Posterior vena cava (tissue), 2 donors: ENCODE measurements at regions not wholly inside any gene's neighbourhood (a gene's known extent, or its start where the extent isn't known, plus 50 kb on each side); places are given as distances from the start of the nearest gene placed in this dataset.
"Not testable (repeated sequence)": the region's sequence is repeated elsewhere in the genome, so short reads cannot be mapped to it uniquely, and the experiment has no call there.

ENCODE experiments used
- DNase-seq: peaks from one replicate; pipeline ENCODE4 v3.0.0-alpha.2; 2020; ENCODE audit warnings: low spot score
- intact Hi-C, 2 donors: fragments of 100-400 bp; cut with DNase I; formaldehyde crosslinking; loops; one replicate each; pipeline versions ENCODE4 v1.14.1 to v1.14.2; 2022 to 2023
- donor health status: DM: yes; HTN: yes; CAD: no.
- donor health status: DM: yes; HTN: yes; CAD: no.

DNA sequence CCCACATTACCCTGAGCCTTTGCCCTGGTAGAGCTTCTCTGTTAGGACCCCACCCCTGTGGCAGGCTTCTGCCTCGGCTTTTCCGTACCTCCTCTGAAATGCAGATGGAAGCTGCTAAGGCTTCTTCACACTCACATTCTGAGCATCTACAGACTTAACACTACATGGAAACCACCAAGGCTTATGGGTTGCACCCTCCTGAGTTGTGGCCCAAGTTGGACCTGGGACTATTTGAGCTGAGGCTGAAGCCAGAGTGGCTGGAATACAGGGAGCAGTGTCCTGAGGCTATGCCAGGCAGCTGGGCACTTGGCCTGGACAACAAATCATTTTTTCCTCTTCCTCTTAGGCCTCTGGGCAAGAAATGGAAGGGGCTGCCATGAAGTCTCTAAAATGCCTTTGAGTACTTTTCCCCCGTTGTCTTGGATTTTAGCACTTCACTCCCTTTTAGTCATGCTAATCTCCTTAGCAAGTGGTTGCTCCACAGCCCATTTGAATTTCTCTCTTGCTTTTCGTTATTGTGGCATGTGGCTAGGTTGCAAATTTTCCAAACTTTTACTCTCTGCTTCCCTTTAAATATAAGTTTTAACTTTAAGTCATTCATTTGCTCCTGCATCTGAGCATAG, 114.8 kb upstream of the FIBIN start:
- intact Hi-C loops, result no loop called here
- no peak for DNase-seq

DNA sequence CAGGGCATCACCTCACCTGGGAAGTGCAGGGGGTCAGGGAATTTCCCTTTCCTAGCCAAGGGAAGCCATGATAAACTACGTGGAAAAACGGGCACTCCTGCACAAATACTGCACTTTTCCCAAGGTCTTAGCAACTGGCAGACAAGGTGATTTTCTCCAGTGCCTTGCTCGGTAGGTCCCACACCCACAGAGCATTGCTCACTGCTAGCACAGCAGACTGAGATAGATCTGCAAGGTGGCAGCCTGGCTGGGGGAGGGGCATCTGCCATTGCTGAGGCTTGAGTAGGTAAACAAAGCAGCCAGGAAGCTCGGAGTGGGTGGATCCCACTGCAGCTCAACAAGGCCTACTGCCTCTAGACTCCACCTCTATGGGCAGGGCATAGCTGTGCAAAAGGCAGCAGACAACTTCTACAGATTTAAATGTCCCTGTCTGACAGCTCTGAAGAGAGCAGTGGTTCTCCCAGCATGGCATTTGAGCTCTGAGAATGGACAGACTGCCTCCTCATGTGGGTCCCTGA, 111.5 kb upstream of the FIBIN start:
- intact Hi-C loops, DNase-seq: not testable (repeated sequence)

DNA sequence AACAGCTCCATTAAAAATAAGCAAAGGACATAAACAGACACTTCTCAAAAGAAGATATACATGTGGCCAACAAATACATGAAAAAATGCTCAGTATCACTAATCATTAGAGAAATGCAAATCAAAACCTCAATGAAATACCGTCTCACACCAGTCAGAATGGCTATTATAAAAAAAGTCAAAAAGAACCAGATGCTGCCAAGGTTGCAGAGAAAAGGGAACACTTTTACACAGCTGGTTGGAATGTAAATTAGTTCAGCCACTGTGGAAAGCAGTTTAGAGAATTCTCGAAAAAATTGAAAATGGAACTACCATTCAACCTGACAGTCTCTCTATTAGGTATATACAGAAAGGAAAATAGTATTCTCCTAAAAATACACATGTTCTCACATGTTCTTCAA, 102.4 kb upstream of the FIBIN start:
- intact Hi-C loops, result no loop called here
- no peak for DNase-seq

DNA sequence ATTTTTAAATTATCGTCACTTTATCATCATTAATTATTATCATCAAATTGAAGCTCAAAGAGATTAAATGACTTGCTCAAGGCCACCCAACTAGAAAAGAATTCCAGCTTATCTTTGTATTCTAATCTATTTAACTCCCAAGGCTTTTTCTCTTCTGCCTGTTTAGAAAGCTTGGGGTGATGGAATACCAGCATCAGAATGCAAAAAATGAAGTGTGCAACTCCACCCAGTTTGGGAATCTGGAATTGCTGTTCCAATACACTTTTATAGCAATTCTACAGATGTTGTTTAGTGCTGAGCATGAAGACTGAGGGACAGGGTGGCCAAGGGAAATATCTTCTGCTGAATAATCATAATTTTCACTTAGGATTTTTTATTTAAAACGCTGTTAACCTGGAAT, 97.2 kb upstream of the FIBIN start:
- DNase-seq, result no peak
- intact Hi-C loops, result no loop called here

DNA sequence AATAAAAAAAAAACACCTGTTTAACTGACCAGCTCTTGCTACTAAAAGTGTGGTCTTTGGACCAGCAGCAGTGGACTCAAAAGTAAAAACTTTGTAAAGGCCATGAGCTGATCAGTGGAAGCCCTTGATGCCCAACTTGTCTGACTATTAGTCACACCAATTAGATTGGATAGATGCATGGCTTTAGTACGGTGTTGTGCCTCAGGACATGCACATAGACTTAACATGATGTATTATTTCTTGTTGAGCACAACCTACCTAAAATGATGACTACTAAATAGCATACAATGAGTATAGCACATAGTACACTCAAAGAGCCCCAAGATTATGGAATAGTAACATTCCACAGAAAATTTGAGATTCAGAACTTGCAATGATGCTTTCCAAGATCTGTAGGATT, 95.1 kb upstream of the FIBIN start:
- no peak for DNase-seq
- intact Hi-C loops, result no loop called here

DNA sequence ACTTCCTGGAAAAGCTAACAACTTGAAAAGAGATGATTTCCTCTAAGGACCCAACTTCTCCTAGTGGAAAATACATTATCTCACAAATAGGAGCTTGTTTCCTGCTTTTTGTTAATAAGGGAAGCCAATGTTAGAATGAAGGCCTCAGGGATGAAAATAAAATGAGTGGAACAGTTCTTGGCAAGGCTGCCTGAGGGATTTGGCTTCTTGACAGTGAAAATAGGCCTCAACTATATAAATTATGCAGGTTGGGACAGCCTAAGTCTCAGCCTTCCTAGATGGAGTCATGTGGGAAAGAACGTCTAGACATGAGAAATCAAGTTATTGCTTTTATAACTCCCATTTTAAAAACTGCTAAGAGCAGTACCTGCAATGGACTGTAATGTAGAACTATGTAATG, 92.8 kb upstream of the FIBIN start:
- DNase-seq, result no peak
- intact Hi-C loops, result no loop called here

DNA sequence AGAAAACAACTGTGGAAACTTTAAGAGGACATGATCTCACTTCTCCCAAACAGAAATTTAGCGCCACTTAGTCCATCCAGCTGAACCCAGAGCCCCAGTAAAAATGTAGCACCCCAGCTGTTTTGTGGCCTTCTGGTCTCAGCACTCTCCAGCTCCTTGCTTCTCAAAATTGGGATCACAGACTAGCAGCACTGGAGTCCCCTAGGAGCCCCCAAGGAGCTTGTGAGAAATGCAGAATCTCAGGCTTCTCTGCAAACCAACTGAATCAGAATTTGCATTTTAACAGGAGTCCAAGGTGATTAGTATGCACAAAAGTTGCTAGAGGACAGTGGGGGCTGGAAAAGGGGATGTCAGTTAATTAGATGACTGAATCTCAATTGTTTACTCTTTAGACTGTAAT, 89.8 kb upstream of the FIBIN start:
- intact Hi-C loops, result no loop called here
- no peak for DNase-seq

DNA sequence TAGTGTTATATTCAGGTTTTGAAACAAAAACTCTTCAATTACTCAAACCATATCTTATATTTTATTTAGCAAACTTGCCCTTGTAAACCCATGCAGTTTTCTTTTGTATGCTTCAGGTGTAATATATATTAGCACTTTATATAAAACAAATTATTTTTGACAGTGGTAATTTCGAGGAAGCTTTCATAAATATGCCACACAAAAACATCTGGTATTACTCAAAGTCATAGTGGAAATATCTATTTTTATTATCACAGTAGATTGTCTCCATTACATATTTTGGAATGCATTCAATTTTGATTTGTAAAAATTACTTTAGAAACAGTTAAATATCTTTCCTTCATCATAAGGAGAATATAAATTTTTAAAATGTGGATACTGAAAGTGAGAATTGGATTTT, 89.1 kb upstream of the FIBIN start:
- intact Hi-C loops, result no loop called here
- DNase-seq, result no peak

DNA sequence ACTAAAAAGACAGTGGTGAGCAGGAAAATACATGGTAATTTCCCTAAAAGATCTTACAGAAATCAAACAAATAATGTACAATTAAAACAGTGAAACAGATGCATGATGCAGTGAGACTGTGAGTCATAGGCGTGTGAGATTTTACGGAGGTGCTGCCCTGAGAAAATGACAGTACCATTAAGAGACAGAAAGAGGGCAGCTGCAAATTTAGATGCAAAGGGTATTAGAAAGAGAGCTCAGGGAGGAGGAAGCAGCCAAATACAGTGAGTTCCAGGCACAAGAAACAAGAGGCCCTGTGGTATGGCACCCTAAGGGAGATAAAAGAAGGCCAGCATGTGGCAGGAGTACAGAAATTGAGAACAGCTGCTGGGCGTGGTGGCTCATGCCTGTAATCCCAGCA, 88.5 kb upstream of the FIBIN start:
- DNase-seq, result no peak
- intact Hi-C loops, result no loop called here

DNA sequence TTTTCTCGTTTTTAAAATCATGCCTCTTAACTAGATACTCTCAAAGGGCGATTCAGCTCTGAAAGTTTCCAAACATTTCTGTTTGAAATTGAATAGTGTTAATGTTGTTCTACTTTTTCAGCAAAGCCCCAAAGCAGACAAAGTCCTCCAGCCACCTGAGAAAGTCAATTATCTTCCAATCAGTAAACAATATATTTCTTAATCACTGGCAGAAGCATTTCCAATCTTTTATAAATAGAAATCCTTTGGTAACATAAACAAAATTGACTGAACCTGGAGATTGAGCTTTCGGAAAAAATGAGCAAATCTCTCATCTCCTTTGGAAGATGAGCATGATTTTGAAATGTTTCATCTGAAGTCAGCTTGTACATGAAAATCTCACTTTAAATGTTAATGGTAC, 84.4 kb upstream of the FIBIN start:
- intact Hi-C loops, result no loop called here
- no peak for DNase-seq

DNA sequence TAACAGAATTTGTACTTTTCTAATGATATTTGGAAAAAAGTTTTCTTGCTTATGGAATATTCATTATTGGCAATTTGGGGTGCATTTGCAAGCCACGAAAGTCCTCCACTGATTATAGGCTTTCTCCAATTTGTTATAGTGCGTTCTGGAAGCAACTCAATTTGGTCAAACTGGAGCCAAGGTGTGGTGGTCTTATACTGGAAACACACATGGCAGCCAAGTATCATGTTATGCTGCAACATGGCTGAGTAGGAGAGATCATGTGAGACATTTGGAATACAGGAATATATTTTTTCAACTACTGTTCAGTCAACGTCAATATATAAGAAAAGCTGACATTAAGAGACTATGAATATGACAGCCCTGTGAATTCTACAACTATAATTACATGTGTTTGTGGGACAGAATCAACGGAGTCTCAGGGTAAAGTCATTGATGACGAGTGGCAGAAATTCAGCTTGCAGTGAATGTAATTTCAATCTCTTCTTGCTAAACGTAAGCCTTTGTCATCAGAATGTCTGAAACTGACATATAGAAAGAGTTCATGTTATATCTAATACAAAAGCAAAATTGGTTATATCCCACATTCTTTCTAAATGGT, 83.8 kb upstream of the FIBIN start:
- intact Hi-C loops, result no loop called here
- DNase-seq, result no peak

DNA sequence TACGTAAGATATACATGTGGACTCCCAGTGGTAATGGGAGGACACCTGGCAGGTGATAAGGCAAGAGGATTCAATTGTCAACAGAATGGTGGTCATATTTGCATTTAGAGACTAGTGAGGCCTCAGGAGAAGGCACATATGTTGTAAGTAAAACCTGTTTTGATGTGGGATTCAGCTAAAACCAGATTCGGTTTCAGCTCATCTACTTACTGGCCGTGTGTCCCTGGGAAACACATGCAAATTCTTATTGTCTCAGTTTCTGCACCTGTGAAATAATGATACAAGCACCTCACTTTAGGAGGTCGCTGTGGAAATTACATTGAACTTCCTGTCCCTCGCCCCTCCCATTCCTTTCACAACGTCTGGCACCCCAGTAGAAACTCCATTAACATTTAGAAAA, 78.9 kb upstream of the FIBIN start:
- intact Hi-C loops, result no loop called here
- no peak for DNase-seq

DNA sequence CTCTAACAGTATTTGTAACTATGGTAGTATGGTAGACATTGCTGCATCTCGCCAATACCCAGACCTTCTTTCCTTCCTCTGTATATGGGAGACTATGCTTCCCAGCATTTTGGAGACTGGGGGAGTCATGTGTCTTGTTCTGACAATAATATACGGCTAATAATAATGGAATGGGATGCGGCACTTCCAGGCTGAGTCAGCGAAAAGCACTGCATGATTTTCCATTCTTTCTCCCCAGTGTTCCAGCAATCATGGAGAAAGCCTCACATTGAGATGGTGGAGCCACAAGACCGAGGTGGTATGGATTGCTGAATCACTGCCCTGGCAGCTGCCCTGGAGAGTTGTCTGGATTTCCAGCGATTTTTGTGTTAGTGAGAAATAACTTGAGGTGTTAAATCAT, 77.1 kb upstream of the FIBIN start:
- intact Hi-C loops, result no loop called here

DNA sequence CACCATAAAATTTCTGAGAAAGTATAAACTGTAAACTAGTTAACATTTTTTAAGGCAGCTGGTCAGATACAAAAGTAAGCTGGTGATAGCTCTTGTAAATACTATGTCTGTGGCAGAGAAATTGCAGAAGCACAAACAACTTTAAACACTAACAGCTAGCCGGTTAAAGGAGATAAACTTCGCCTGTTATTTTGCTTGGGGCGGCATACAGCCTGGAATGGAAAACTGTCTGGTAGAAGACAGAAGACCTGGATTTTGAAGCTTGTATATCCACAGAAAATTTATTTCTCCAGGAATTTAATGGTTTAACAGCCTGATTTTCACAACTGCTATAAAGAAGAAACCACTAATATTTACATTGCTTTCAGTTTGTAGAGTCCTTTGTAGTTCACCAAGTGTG, 65.3 kb upstream of the FIBIN start:
- intact Hi-C loops, result no loop called here
- DNase-seq, result no peak

More for the DNA sequence above, 77.1 kb upstream of the FIBIN start:
- no peak for DNase-seq

DNA sequence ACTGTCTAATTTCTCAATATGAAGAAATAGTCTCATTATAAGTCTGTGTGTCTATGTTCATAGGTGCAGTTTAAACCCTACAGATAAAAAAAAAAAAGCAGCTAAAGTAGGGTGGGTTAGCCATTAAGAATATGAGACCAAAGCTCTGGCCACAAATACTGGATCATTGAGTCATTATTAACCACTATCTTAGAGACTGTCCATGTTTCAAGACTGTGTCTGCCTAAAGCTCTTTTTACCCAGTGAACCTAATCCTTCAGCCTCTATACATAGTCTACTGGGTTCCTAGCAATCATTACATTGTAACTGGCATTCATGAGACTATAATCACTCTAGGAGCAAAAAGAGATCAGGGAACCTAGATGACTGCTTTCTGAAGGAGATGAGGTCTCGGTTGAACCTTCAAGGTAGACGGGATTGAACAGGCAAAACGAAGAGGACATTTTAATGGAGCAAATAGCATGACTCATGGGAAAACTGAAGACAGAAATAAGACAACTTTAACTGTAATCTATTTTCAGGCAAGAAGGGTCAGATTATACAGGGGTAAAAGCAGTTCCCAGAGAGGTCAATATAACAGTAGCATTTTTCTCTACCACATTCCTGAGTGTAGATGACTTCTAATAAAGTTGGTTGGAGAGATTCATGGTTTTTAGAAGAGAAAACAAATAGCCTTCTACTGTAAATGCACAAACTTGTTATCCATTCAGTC, 64.0 kb upstream of the FIBIN start:
- intact Hi-C loops, result no loop called here
- DNase-seq, result no peak

DNA sequence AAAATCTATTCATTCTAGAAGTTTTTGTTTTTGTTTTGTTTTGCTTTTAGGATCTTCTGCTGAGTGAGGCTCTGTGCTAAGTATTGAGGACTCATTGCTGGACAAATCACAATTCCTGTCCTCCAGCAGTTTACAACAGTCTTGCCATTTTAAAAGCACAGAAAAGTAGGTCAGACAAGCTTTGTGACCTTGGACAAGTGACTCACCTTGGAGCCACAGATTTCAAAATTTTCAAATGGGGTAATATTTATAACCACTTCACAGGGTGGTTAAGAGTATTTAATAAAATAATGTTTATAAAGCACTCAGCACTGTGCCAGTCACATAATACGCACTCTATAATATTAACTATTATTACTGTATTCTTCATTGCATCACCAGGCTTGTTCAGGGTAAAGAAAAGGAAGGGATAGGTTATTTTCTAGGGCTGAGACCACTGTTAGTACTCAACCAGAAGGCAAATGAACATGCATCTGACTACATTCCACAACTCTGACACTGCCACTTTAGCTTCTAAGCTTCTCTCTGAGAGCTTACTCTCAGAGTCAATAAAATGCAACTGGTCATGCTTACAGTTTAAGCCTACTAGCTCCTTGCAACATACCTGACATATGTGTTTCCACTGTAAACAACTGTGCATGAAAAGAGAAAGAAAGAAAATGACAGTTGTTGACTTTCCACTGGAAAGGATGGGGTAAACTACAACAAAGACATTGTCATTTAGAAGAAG, 63.2 kb upstream of the FIBIN start:
- intact Hi-C loops, result no loop called here
- DNase-seq, result no peak

DNA sequence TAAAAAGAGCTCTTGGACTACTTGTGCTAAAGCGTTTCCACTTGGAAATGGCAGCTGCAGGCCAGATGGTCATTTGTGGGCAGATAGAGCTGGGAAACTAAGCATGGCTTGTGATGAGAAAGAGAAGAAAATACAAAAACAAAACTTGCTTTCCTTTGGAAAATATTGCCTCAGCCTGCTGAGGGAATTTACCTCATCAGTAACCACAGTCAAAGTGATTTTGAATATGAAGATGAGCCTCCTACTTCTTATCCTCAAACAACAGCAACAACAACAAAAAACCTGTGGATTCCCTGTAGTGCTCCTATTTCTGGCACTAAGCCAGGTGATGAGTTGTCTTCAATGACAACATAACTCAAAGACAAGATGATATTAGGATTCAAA, 62.7 kb upstream of the FIBIN start:
- intact Hi-C loops, result no loop called here

DNA sequence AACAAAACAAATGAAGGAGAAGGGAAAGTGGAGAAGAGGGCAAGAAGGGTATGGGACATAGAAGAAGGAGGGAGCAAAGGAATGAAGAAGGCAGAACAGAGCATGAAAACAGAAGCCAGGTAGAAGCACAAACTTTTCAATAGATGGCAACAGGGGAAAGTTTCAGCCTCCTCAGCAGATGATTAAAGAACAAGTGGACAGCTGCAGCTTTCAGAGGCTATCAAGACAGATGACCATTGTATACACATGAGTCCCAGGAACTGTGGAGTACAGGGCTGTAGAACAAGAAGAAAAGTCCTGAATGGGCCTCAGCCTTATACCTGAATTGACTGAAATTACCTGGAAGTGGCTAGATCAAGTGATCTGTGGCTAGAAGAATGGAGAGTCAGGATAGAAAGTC, 62.0 kb upstream of the FIBIN start:
- DNase-seq, result no peak
- intact Hi-C loops, result no loop called here

More for the DNA sequence above, 62.7 kb upstream of the FIBIN start:
- no peak for DNase-seq

DNA sequence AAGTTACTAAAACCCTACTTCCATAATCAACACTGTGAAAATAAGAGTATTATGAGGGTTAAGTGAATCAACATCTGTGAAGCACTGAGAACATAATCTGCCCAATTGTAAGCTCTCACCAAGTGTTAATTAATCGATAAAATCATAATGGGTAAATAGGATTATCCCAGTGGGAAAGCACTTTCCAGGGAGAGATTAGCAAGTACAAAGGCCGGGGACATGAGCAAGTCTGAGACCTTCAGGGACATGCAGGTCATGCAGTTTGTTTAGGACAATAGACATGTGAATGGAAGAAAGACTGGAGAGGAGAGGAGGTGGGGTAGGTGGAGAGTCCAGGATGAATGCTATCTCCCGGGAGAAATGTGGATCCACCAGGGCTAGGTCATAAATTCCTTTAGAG, 57.8 kb upstream of the FIBIN start:
- DNase-seq, result no peak
- intact Hi-C loops, result no loop called here

DNA sequence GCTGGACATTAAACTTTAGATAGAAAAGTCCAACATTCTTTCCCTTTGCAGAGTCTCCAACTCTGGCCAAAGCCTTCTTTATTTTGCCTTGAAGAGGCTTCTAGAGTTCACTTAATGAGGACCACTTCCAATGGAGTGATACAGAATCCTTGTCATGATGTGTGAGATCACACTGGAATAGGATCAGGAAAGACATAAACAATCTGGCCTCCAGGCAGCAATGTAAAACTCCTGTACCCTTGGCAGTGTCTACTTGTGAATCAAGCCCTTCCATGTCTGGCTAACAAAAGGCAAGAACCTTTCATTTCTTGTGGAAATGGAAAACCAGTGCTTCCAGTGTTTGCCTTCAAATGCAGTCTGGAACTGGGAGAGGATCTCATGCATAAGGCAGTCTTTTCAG, 56.5 kb upstream of the FIBIN start:
- DNase-seq, result no peak
- intact Hi-C loops, result no loop called here
